ENCODE measurements at regions not wholly inside any gene's neighbourhood (a gene's known extent, or its start where the extent isn't known, plus 50 kb on each side); places are given as distances from the start of the nearest gene placed in this dataset.

GRCh38 chr3:174352227-174352626, 506.9 kb upstream of the NAALADL2 start:
- intact Hi-C loops (cut with micrococcal nuclease) = no loop called here
- no peak overlapping the region for H3K27ac Mint-ChIP-seq

GRCh38 chr3:174355505-174355904, 503.6 kb upstream of the NAALADL2 start:
- H3K4me2 ChIP-seq (replicated peaks; ENCODE audit: extremely low read depth, low read length, poor library complexity, severe bottlenecking) = no peak overlapping the region
- H3K4me1 ChIP-seq (ENCODE audit: control insufficient read depth in 1 of 2, insufficient read depth in 2 of 2, low read length in 2 of 2) = no peaks in the 10 kb centered on the region
- H3K9ac ChIP-seq (ENCODE audit: insufficient read depth, low read length, poor library complexity, severe bottlenecking) = no peak overlapping the region
- H3K27me3 ChIP-seq (ENCODE audit: control insufficient read depth in 2 of 2, insufficient read depth in 2 of 2, low read length in 2 of 2) = no peaks in the 10 kb centered on the region
- no peaks in the 10 kb centered on the region for H4K20me1 ChIP-seq (ENCODE audit: insufficient read depth, low read length)
- Mint-ChIP-seq H3K4me3 (no peak overlapping the region), H3K4me1 (peaks cover 4% of the 10 kb centered on the region), H3K36me3 (no peaks in the 10 kb centered on the region), H3K9me3 (peaks cover 0 to 8% (median 3%) of the 10 kb centered on the region in 7 donors), H3K27ac (peak overlapping the region in 2 of 7 donors; percentile 25 to 69), H3K27me3 (ENCODE audit: low read depth in 3 of 3) (peaks cover 0 to 4% (median 1%) of the 10 kb centered on the region in 3 donors)
- peak in 2 of 3 donors; percentile 17 to 18 for DNase-seq
- intact Hi-C loops (cut with micrococcal nuclease) = no loop called here
- peak; percentile 19 for TF ChIP-seq CTCF (IDR thresholded peaks at IDR 0.05)
- H3K9me3 ChIP-seq (replicated peaks in 1 of 2; ENCODE audit: control insufficient read depth in 1 of 2, insufficient read depth in 1 of 2, low read length in 2 of 2) = no peaks in the 10 kb centered on the region
- no CpG with 5 or more reads among the region's 1 CpG for WGBS (ENCODE audit: insufficient coverage)
- no peak overlapping the region for H3K27ac ChIP-seq (ENCODE audit: low read depth in 1 of 2, low read length in 2 of 2)
- H3K4me3 ChIP-seq (replicated peaks in 1 of 3; ENCODE audit: low read depth in 2 of 3, low read length in 3 of 3) = no peak overlapping the region
- H2AFZ ChIP-seq (ENCODE audit: insufficient read depth, low read depth, low read length, poor library complexity, severe bottlenecking) = no peak overlapping the region
- H3K36me3 ChIP-seq (replicated peaks in 1 of 2; ENCODE audit: control insufficient read depth in 1 of 2, insufficient read depth in 2 of 2, low read length in 2 of 2) = no peaks in the 10 kb centered on the region
- no peaks in the 10 kb centered on the region for H3K79me2 ChIP-seq (ENCODE audit: insufficient read depth, low read length)

More at GRCh38 chr3:174352227-174352626, 506.9 kb upstream of the NAALADL2 start:
- Histone ChIP-seq H3K27ac (ENCODE audit: low read depth in 1 of 2, low read length in 2 of 2) (no peak overlapping the region), H2AFZ (ENCODE audit: insufficient read depth, low read depth, low read length, poor library complexity, severe bottlenecking) (no peak overlapping the region), H3K4me3 (replicated peaks in 1 of 3; ENCODE audit: low read depth in 2 of 3, low read length in 3 of 3) (no peak overlapping the region), H3K4me1 (ENCODE audit: control insufficient read depth in 1 of 2, insufficient read depth in 2 of 2, low read length in 2 of 2) (no peaks in the 10 kb centered on the region), H3K27me3 (ENCODE audit: control insufficient read depth in 2 of 2, insufficient read depth in 2 of 2, low read length in 2 of 2) (no peaks in the 10 kb centered on the region), H4K20me1 (ENCODE audit: insufficient read depth, low read length) (no peaks in the 10 kb centered on the region), H3K4me2 (replicated peaks; ENCODE audit: extremely low read depth, low read length, poor library complexity, severe bottlenecking) (no peak overlapping the region), H3K9ac (ENCODE audit: insufficient read depth, low read length, poor library complexity, severe bottlenecking) (no peak overlapping the region), H3K36me3 (replicated peaks in 1 of 2; ENCODE audit: control insufficient read depth in 1 of 2, insufficient read depth in 2 of 2, low read length in 2 of 2) (no peaks in the 10 kb centered on the region), H3K9me3 (replicated peaks in 1 of 2; ENCODE audit: control insufficient read depth in 1 of 2, insufficient read depth in 1 of 2, low read length in 2 of 2) (peaks cover 4 to 5% of the 10 kb centered on the region in 2 donors), H3K79me2 (ENCODE audit: insufficient read depth, low read length) (no peaks in the 10 kb centered on the region)
- Mint-ChIP-seq H3K4me1 (peaks cover 4% of the 10 kb centered on the region), H3K27me3 (ENCODE audit: low read depth in 3 of 3) (peaks cover 0 to 2% (median 1%) of the 10 kb centered on the region in 3 donors), H3K4me3 (no peak overlapping the region), H3K36me3 (no peaks in the 10 kb centered on the region), H3K9me3 (peaks cover 2 to 19% (median 11%) of the 10 kb centered on the region in 7 donors)
- no peak for TF ChIP-seq CTCF (IDR thresholded peaks at IDR 0.05)
- no peak for DNase-seq
